Stimulated activated effector memory CD8-positive, alpha-beta T cell treated with anti-CD3 and anti-CD28 coated beads, Interleukin-12 subunit alpha, Interleukin-12 subunit beta, amount 100 ng/mL, for 72 hours (primary cell): ENCODE measurements at regions not wholly inside any gene's neighbourhood (a gene's known extent, or its start where the extent isn't known, plus 50 kb on each side); places are given as distances from the start of the nearest gene placed in this dataset.
"Not testable (repeated sequence)": the region's sequence is repeated elsewhere in the genome, so short reads cannot be mapped to it uniquely, and the experiment has no call there.

Source experiments
- ATAC-seq: fragments of 150-1000 bp; cut with Tn5 transposase; 2 replicates; pipeline ENCODE4 v1.10.0; 2021
- DNase-seq, 2 donors: peaks; one replicate each; pipeline ENCODE4 v3.0.0; 2021 to 2022; ENCODE audit warnings: low spot score in 2 of 2
- H3K27ac Mint-ChIP-seq: one replicate; pipeline ENCODE4 v1.8.0; 2022; ENCODE audit warnings: mild to moderate bottlenecking, mixed read lengths
- H3K36me3 Mint-ChIP-seq: one replicate; pipeline ENCODE4 v1.8.0; 2022; ENCODE audit warnings: mild to moderate bottlenecking, mixed read lengths
- H3K4me1 Mint-ChIP-seq: one replicate; pipeline ENCODE4 v1.8.0; 2022; ENCODE audit warnings: mixed read lengths
- H3K4me3 Mint-ChIP-seq: one replicate; pipeline ENCODE4 v1.8.0; 2022; ENCODE audit warnings: mild to moderate bottlenecking, mixed read lengths
- H3K9me3 Mint-ChIP-seq: one replicate; pipeline ENCODE4 v1.8.0; 2022; ENCODE audit warnings: mixed read lengths

DNA sequence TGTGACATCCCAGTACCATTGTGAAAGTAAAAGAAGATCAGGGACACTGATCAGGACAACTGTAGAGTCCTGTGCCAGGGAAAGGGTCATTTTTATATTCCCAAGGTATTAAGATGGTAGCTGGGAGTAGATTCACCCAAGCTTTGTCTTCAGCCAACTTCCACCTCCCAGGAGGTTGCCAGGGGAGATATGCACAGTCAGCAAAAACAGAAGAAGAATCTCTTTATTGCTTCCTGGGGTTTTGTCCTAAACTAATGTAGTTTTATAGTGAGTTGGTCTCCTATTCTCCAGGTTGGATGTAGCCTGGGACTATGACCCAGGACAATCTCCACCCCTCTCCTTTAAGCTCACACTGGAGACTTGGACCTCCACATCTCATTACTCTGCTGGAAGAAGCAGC lies 139.2 kb downstream of the RAMP3 start:
- DNase-seq, result no peak
- H3K27ac Mint-ChIP-seq, result no peak overlapping the region
- ATAC-seq, result no peak
- H3K4me1 Mint-ChIP-seq, result no peaks in the 10 kb centered on the region
- H3K36me3 Mint-ChIP-seq, result no peaks in the 10 kb centered on the region
- H3K4me3 Mint-ChIP-seq, result no peak overlapping the region
- H3K9me3 Mint-ChIP-seq, result no peaks in the 10 kb centered on the region

DNA sequence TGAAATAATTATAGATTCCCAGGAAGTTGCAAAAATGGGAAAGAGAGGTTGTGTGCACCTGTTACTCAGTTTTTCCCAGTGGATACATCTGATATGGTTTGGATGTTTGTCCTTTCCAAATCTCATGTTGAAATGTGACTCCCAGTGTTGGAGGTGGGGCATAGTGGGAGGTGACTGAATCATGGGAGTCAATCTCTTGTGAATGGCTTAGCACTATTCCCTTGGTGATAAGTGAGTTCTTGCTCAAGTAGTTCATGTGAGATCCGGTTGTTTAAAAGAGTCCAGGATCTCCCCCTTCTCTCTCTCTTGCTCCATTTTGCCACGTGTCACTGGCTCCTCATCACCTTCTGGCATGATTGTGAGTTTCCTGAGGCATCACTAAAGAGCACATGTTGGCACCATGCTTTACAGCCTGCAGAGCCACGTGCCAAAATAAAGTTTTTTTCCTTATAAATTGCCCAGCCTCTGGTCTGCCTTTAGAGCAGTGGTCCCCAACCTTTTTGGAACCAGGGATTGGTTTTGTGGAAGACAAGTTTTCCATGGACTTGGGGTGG lies 149.2 kb downstream of the RAMP3 start:
- Mint-ChIP-seq H3K9me3 (peaks cover 10% of the 10 kb centered on the region), H3K4me1 (no peaks in the 10 kb centered on the region), H3K36me3 (no peaks in the 10 kb centered on the region), H3K4me3 (no peak overlapping the region), H3K27ac (no peak overlapping the region)
- DNase-seq, result no peak
- no peak for ATAC-seq

- Mint-ChIP-seq H3K27ac (no peak overlapping the region), H3K4me3 (no peak overlapping the region), H3K9me3 (peaks cover 16% of the 10 kb centered on the region), H3K36me3 (no peaks in the 10 kb centered on the region), H3K4me1 (no peaks in the 10 kb centered on the region)
- ATAC-seq, result no peak
- no peak for DNase-seq
Measured at GRCh38 chr7:45311597-45311996, 154.0 kb downstream of the RAMP3 start.

GRCh38 chr7:45315512-45315911 lies 157.9 kb downstream of the RAMP3 start:
- not testable (repeated sequence) for H3K36me3 Mint-ChIP-seq, H3K4me3 Mint-ChIP-seq, H3K4me1 Mint-ChIP-seq, H3K27ac Mint-ChIP-seq, ATAC-seq, DNase-seq
- peaks cover 13% of the 10 kb centered on the region for H3K9me3 Mint-ChIP-seq

DNA sequence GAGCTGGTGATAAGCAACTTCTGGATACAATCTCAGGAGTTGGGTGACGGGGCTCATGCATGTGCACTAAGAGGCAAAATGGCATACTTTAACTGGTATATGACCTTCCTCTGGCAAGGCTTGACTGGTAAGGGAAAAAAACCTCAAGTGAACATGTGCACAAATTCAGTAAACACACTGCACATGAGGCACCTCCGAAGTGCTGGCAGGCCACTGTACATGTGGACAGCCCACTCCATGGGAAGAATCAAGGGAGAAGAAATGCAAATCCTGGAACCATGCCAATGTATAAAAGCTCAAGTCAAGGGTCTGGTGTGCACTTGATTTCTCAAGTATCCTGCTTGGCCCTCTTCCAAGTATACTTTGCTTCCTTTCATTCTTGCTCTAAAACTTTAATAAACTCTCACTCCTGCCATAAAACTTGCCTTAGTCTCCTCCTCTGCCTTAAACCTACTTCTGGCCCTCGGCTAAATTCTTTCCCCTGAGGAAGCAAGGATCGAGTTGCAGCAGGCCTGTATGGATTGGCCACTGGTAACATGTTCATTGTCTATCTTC lies 167.2 kb downstream of the RAMP3 start:
- Mint-ChIP-seq H3K4me3 (no peak overlapping the region), H3K36me3 (no peaks in the 10 kb centered on the region), H3K4me1 (no peaks in the 10 kb centered on the region), H3K9me3 (no peaks in the 10 kb centered on the region), H3K27ac (no peak overlapping the region)
- DNase-seq, result no peak
- ATAC-seq, result no peak

DNA sequence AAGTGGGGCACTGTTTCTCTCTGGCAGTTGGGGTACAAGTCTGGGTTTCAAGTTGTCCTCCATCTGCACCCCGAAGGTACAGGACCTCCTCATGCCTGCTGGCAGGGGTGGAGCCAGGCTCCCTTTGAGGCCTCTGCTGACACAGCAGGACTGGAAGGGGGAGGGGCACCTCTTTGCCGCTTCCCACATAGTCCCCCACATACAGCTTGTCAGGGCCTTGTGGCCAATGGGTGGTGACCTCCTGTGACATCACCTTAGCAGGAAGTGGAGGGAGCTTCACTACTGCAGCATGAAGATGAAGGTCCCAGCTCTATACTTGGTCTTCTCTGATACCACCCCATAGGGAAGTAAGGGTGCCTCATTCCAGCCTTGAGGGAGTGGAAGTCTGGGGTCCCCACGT lies 167.8 kb downstream of the RAMP3 start:
- H3K9me3 Mint-ChIP-seq, result no peaks in the 10 kb centered on the region
- H3K4me1 Mint-ChIP-seq, result no peaks in the 10 kb centered on the region
- no peaks in the 10 kb centered on the region for H3K36me3 Mint-ChIP-seq
- ATAC-seq (no peak), DNase-seq (no peak)
- H3K4me3 Mint-ChIP-seq, result no peak overlapping the region
- H3K27ac Mint-ChIP-seq, result no peak overlapping the region

DNA sequence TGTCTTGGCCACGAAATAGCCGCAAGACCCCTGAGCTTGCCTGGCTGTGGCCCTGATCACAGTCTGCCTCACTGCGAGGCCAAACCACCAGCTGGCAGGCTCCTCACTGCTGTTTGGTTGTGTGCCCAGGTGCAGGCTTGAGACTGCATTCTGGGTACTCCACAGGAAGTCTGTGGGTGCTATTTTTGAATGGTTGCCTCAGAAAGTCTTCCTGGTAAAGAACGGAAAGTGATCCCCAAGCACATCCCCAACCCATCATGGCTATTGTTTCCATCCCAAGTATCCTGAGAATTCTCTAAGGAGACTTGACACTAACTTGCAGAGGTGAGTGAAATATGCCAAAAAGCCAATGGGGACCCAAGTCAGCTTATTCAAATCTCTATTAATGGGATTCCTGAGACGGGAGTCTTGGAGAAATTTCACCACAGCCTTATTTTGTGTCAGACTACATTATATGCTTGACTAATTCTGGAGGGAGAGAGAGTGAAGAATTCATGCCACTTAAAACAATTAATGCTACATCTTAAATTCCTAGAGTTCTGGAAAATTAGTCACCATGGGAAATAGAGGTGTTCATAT lies 170.9 kb downstream of the RAMP3 start:
- H3K4me3 Mint-ChIP-seq, result no peak overlapping the region
- ATAC-seq, result no peak
- no peak overlapping the region for H3K27ac Mint-ChIP-seq
- DNase-seq, result no peak
- no peaks in the 10 kb centered on the region for H3K36me3 Mint-ChIP-seq
- peaks cover 4% of the 10 kb centered on the region for H3K9me3 Mint-ChIP-seq
- H3K4me1 Mint-ChIP-seq, result no peaks in the 10 kb centered on the region

GRCh38 chr7:45331563-45331962 lies 174.0 kb downstream of the RAMP3 start:
- Mint-ChIP-seq H3K36me3 (no peaks in the 10 kb centered on the region), H3K27ac (no peak overlapping the region), H3K4me1 (no peaks in the 10 kb centered on the region), H3K9me3 (peaks cover 13% of the 10 kb centered on the region), H3K4me3 (no peak overlapping the region)
- DNase-seq (no peak), ATAC-seq (no peak)

DNA sequence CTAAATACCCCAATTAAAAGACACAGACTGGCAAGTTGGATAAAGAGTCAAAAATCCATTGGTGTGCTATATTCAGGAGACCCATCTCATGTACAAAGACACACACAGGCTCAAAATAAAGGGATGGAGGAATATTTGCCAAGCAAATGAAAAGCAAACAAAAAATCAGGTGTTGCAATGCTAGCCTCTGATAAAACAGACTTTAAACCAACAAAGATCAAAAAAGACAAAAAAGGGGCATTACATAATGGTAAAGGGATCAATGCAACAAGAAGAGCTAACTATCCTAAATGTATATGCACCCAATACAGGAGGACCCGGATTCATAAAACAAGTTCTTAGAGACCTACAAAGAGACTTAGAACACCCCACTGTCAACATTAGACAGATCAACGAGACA lies 177.4 kb downstream of the RAMP3 start:
- H3K9me3 Mint-ChIP-seq, result peaks cover 13% of the 10 kb centered on the region
- DNase-seq, H3K36me3 Mint-ChIP-seq, H3K4me1 Mint-ChIP-seq, H3K4me3 Mint-ChIP-seq, ATAC-seq, H3K27ac Mint-ChIP-seq: not testable (repeated sequence)

GRCh38 chr7:45342236-45342635 lies 184.6 kb downstream of the RAMP3 start:
- Mint-ChIP-seq H3K4me3 (no peak overlapping the region), H3K27ac (no peak overlapping the region), H3K36me3 (no peaks in the 10 kb centered on the region), H3K9me3 (no peaks in the 10 kb centered on the region), H3K4me1 (no peaks in the 10 kb centered on the region)
- no peak for ATAC-seq
- DNase-seq, result no peak

DNA sequence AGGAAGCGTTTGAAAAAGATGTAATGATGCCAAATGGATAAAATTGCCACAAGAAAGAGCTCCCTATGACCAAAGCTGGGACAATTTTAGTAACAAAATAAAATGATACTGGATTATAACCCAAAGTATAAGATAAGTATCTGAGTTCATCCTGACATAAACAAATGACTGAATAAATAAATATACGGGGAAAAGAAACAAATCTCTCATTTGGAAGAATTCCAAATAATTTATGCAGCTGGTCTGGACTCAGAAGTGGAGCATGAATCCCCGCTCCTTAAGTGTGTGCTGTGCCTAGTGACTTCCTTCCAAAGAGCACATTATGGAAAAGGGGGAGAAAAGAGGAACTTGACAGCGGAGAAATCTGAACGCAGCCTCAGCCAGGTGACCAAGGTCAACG lies 186.2 kb downstream of the RAMP3 start:
- H3K4me1 Mint-ChIP-seq, result no peaks in the 10 kb centered on the region
- DNase-seq, result no peak
- H3K36me3 Mint-ChIP-seq, result no peaks in the 10 kb centered on the region
- no peaks in the 10 kb centered on the region for H3K9me3 Mint-ChIP-seq
- no peak overlapping the region for H3K27ac Mint-ChIP-seq
- no peak for ATAC-seq
- no peak overlapping the region for H3K4me3 Mint-ChIP-seq

- no peaks in the 10 kb centered on the region for H3K9me3 Mint-ChIP-seq
- H3K27ac Mint-ChIP-seq, result no peak overlapping the region
- DNase-seq (no peak), ATAC-seq (no peak)
- no peaks in the 10 kb centered on the region for H3K36me3 Mint-ChIP-seq
- H3K4me1 Mint-ChIP-seq, result no peaks in the 10 kb centered on the region
- no peak overlapping the region for H3K4me3 Mint-ChIP-seq
Measured at GRCh38 chr7:45347804-45348203, 190.2 kb downstream of the RAMP3 start.

DNA sequence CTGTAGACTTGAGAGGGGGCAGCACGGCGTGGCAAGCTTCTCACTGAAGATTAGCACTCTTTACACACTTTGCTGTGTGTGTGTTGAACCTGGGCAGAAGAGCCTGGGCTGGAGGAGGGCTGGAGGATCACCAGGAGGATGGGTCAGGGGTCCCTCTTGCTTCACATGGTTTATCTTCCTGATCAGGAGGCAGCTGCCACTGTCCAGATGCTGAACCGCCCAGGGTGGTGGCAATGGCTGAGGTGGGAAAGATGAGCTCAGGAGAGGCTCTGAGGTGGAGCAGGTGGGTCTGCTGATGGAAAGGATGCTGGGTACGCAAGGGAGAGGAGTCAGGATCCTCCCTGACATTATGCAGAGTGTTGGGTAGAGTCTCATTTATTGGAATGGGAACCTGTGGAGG lies 191.5 kb downstream of the RAMP3 start:
- H3K4me3 Mint-ChIP-seq, result no peak overlapping the region
- no peak for ATAC-seq
- H3K9me3 Mint-ChIP-seq, result no peaks in the 10 kb centered on the region
- no peak overlapping the region for H3K27ac Mint-ChIP-seq
- H3K4me1 Mint-ChIP-seq, result no peaks in the 10 kb centered on the region
- H3K36me3 Mint-ChIP-seq, result no peaks in the 10 kb centered on the region
- DNase-seq, result no peak

- Mint-ChIP-seq H3K36me3 (no peaks in the 10 kb centered on the region), H3K27ac (no peak overlapping the region), H3K9me3 (no peaks in the 10 kb centered on the region), H3K4me3 (no peak overlapping the region), H3K4me1 (no peaks in the 10 kb centered on the region)
- no peak for ATAC-seq
- no peak for DNase-seq
Measured at GRCh38 chr7:45350896-45351295, 193.3 kb downstream of the RAMP3 start.

DNA sequence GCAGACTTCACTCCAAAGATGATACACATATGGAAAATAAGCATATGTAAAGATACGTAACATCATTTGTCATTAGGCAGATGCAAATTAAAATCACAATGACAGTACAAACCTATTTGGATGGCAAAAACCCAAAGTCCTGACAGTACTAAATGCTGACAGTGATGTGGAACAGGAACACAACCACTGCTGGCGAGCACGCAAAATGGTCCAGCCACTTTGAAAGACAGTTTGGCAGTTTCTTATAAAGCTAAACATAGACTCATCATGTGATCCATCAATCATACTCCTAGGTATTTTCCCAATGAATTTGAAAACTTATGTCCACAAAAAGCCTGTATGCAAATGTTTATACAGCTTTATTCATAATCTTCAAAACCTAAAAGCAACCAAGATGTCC lies 200.7 kb downstream of the RAMP3 start:
- H3K9me3 Mint-ChIP-seq, result peaks cover 5% of the 10 kb centered on the region
- no peak overlapping the region for H3K27ac Mint-ChIP-seq
- H3K4me1 Mint-ChIP-seq, result no peaks in the 10 kb centered on the region
- ATAC-seq, result no peak
- H3K4me3 Mint-ChIP-seq, result no peak overlapping the region
- H3K36me3 Mint-ChIP-seq, result no peaks in the 10 kb centered on the region
- no peak for DNase-seq

DNA sequence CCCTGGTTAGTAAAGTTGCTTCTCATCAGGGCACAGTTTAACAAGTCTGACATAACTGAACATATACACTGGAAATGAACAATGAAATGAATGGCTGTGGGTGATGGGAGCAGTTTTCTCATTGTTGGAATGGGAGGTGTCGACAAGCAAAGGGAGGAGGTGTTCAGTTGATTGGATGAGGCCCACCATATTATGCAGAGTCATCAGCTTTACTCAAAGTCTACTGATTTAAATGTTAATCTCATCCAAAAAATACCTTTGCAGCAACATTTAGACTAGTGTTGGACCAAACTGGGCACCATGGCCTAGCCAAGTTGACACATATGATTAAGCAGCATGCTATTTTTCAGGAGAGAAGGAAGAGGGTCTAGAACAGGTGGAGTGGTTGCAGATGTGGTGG lies 201.7 kb downstream of the RAMP3 start:
- H3K4me3 Mint-ChIP-seq, result no peak overlapping the region
- H3K36me3 Mint-ChIP-seq, result no peaks in the 10 kb centered on the region
- H3K9me3 Mint-ChIP-seq, result peaks cover 5% of the 10 kb centered on the region
- H3K27ac Mint-ChIP-seq, result no peak overlapping the region
- DNase-seq (no peak), ATAC-seq (no peak)
- no peaks in the 10 kb centered on the region for H3K4me1 Mint-ChIP-seq
